H1 (cell line): ENCODE measurements at regions not wholly inside any gene's neighbourhood (a gene's known extent, or its start where the extent isn't known, plus 50 kb on each side); places are given as distances from the start of the nearest gene placed in this dataset.

ENCODE experiments used
- CTCF ChIA-PET: fragments of 300-600 bp; sonication (Branson Sonifier 250); formaldehyde crosslinking; loops from one replicate; lab custom pipeline; 2021; ENCODE audit not compliant: partially characterized antibody; lab: Charles Lee
- POLR2A ChIA-PET: fragments of 300-600 bp; sonication (Branson Sonifier 250); formaldehyde crosslinking; loops from one replicate; lab custom pipeline; 2021; ENCODE audit warnings: inconsistent platforms; ENCODE audit not compliant: partially characterized antibody; lab: Charles Lee
- DNase-seq, 2 experiments: peaks; one replicate each; pipeline versions ENCODE4 v3.0.0 to v3.0.0-alpha.2; 2010 to 2022; ENCODE audit warnings: low spot score in 2 of 2, low read depth in 1 of 2, mixed read lengths in 1 of 2
- FAIRE-seq: peaks from 2 replicates; lab custom pipeline; 2011; peaks lifted over from hg19 to GRCh38; lab: Jason Lieb, UNC
- H2AFZ ChIP-seq: 2 replicates; pipeline ENCODE4 v1.8.1; 2012; ENCODE audit warnings: low read length, inconsistent platforms
- H2AK5ac ChIP-seq: 2 replicates; pipeline ENCODE4 v1.6.1; 2013; ENCODE audit warnings: low read depth, low read length
- H2BK120ac ChIP-seq: replicated peaks from 2 replicates; pipeline ENCODE3; 2013; ENCODE audit warnings: low read depth, low read length, inconsistent platforms
- H2BK12ac ChIP-seq: 2 replicates; pipeline ENCODE4 v1.6.1; 2013; ENCODE audit warnings: low read depth, low read length
- H2BK15ac ChIP-seq: 2 replicates; pipeline ENCODE4 v1.6.1; 2013; ENCODE audit warnings: low read length
- H2BK20ac ChIP-seq: 2 replicates; pipeline ENCODE4 v1.6.1; 2013; ENCODE audit warnings: low read length
- H2BK5ac ChIP-seq: 2 replicates; pipeline ENCODE4 v1.6.1; 2013; ENCODE audit warnings: low read depth, low read length
- H3K14ac ChIP-seq: 2 replicates; pipeline ENCODE4 v1.6.1; 2013; ENCODE audit warnings: inconsistent platforms; ENCODE audit not compliant: insufficient read length
- H3K18ac ChIP-seq: 2 replicates; pipeline ENCODE4 v1.6.1; 2013; ENCODE audit warnings: low read length; ENCODE audit errors: extremely low read depth
- H3K23ac ChIP-seq: 2 replicates; pipeline ENCODE4 v1.6.1; 2013; ENCODE audit warnings: inconsistent platforms; ENCODE audit not compliant: insufficient read length
- H3K23me2 ChIP-seq: 2 replicates; pipeline ENCODE4 v1.6.1; 2013; ENCODE audit warnings: low read depth, low read length
- H3K27ac ChIP-seq: 2 replicates; pipeline ENCODE4 v1.6.1; 2011; ENCODE audit warnings: low read depth, low read length, inconsistent platforms
- H3K27me3 ChIP-seq, 4 experiments: replicated peaks in 1 of 4; 1 replicate in 1 of 4; 2 replicates in 3 of 4; pipeline versions ENCODE4 v1.6.1 to v1.8.1; 2011 to 2013; ENCODE audit warnings: low read length in 3 of 4, mild to moderate bottlenecking in 3 of 4, inconsistent platforms in 2 of 4, mixed read lengths in 2 of 4, moderate library complexity in 1 of 4; ENCODE audit not compliant: control insufficient read depth in 3 of 4, insufficient read depth in 3 of 4; ENCODE audit errors: extremely low read depth in 1 of 4
- H3K36me3 ChIP-seq, 4 experiments: 2 replicates each; pipeline versions ENCODE4 v1.6.1 to v1.8.1; 2011 to 2013; ENCODE audit warnings: mild to moderate bottlenecking in 4 of 4, low read length in 3 of 4, moderate library complexity in 2 of 4, control low read depth in 1 of 4, inconsistent platforms in 1 of 4; ENCODE audit not compliant: insufficient read depth in 4 of 4, control insufficient read depth in 2 of 4
- H3K4ac ChIP-seq: replicated peaks from 2 replicates; pipeline ENCODE3; 2013; ENCODE audit warnings: low read length, low read depth, mixed read lengths, inconsistent platforms; ENCODE audit not compliant: insufficient read length
- H3K4me1 ChIP-seq, 4 experiments: replicated peaks in 1 of 4; 1 replicate in 1 of 4; 2 replicates in 3 of 4; pipeline versions ENCODE4 v1.6.1 to v1.8.1; 2011 to 2013; ENCODE audit warnings: low read length in 3 of 4, inconsistent platforms in 2 of 4, mixed read lengths in 1 of 4; ENCODE audit not compliant: insufficient read depth in 4 of 4, control insufficient read depth in 3 of 4
- H3K4me2 ChIP-seq, 2 experiments: 2 replicates each; pipeline versions ENCODE4 v1.6.1 to v1.8.1; 2011 to 2013; ENCODE audit warnings: low read depth in 2 of 2, low read length in 2 of 2, control low read depth in 1 of 2, inconsistent platforms in 1 of 2, mild to moderate bottlenecking in 1 of 2; ENCODE audit not compliant: insufficient read depth in 1 of 2
- H3K4me3 ChIP-seq, 4 experiments: fragments of 200-600, 300-600 bp in 1 of 4; sonication (generic), shearing (Covaris generic), sonication (Bioruptor Twin) in 1 of 4; 2 replicates each; pipeline versions ENCODE4 v1.5.1 to v1.8.1; 2011 to 2016; ENCODE audit warnings: low read length in 4 of 4, low read depth in 3 of 4, control low read depth in 2 of 4, inconsistent platforms in 2 of 4, mild to moderate bottlenecking in 2 of 4, mixed read lengths in 1 of 4, moderate library complexity in 1 of 4; ENCODE audit not compliant: insufficient read depth in 2 of 4; ENCODE audit errors: extremely low read depth in 1 of 4
- H3K56ac ChIP-seq: replicated peaks from 2 replicates; pipeline ENCODE3; 2013; ENCODE audit warnings: low read depth, mild to moderate bottlenecking, mixed read lengths, low read length, inconsistent platforms; ENCODE audit not compliant: insufficient read length
- H3K79me1 ChIP-seq: 2 replicates; pipeline ENCODE4 v1.6.1; 2013; ENCODE audit warnings: low read depth, low read length, control low read depth
- H3K79me2 ChIP-seq, 2 experiments: 2 replicates each; pipeline versions ENCODE4 v1.6.1 to v1.8.1; 2012 to 2013; ENCODE audit warnings: low read length in 2 of 2, mild to moderate bottlenecking in 2 of 2, inconsistent platforms in 1 of 2; ENCODE audit not compliant: insufficient read depth in 2 of 2, control insufficient read depth in 1 of 2
- H3K9ac ChIP-seq, 4 experiments: replicated peaks in 1 of 4; 1 replicate in 1 of 4; 2 replicates in 3 of 4; pipeline versions ENCODE4 v1.6.1 to v1.8.1; 2011 to 2013; ENCODE audit warnings: low read depth in 3 of 4, low read length in 3 of 4, control low read depth in 2 of 4, mild to moderate bottlenecking in 2 of 4, moderate library complexity in 2 of 4, inconsistent platforms in 1 of 4; ENCODE audit errors: extremely low read depth in 1 of 4
- H3K9me3 ChIP-seq, 2 experiments: 2 replicates each; pipeline versions ENCODE4 v1.6.1 to v1.8.1; 2012 to 2013; ENCODE audit warnings: mild to moderate bottlenecking in 2 of 2, moderate library complexity in 2 of 2, control low read depth in 1 of 2, inconsistent platforms in 1 of 2, low read depth in 1 of 2, low read length in 1 of 2, mixed read lengths in 1 of 2; ENCODE audit not compliant: insufficient read depth in 2 of 2
- H4K20me1 ChIP-seq, 2 experiments: replicated peaks in 1 of 2; 2 replicates each; pipeline versions ENCODE3 to v1.8.1; 2011 to 2013; ENCODE audit warnings: inconsistent platforms in 2 of 2, low read length in 2 of 2, mild to moderate bottlenecking in 1 of 2; ENCODE audit not compliant: insufficient read depth in 2 of 2, control insufficient read depth in 1 of 2
- H4K5ac ChIP-seq: 2 replicates; pipeline ENCODE4 v1.6.1; 2013; ENCODE audit warnings: low read length, low read depth, mixed read lengths, inconsistent platforms; ENCODE audit not compliant: insufficient read length
- H4K8ac ChIP-seq: 2 replicates; pipeline ENCODE4 v1.8.0; 2013; ENCODE audit warnings: mild to moderate bottlenecking, moderate library complexity, low read length, inconsistent platforms; ENCODE audit not compliant: insufficient read depth; ENCODE audit errors: extremely low read depth
- H4K91ac ChIP-seq: replicated peaks from 2 replicates; pipeline ENCODE3; 2013; ENCODE audit warnings: low read length, mixed read lengths, inconsistent platforms; ENCODE audit not compliant: insufficient read length
- SIX5 ChIP-seq: IDR thresholded peaks from 2 replicates; pipeline ENCODE4 v1.6.1; 2011; ENCODE audit warnings: mild to moderate bottlenecking, low read depth, low read length
- WGBS, 2 experiments: shearing (Covaris generic) in 1 of 2; methylation state at CpG; one replicate each; pipeline versions ENCODE4 v1.1.6 to v1.1.7; 2013 to 2015; ENCODE audit warnings: low lambda C conversion rate in 2 of 2, mixed read lengths in 2 of 2, inconsistent platforms in 1 of 2, low coverage in 1 of 2, missing lambda C conversion rate in 1 of 2; ENCODE audit not compliant: insufficient replicate concordance in 2 of 2, insufficient coverage in 1 of 2, insufficient read length in 1 of 2; ENCODE audit errors: extremely low coverage in 1 of 2, missing lambda C conversion rate in 1 of 2; 5-methylcytosine and 5-hydroxymethylcytosine counted together

DNA sequence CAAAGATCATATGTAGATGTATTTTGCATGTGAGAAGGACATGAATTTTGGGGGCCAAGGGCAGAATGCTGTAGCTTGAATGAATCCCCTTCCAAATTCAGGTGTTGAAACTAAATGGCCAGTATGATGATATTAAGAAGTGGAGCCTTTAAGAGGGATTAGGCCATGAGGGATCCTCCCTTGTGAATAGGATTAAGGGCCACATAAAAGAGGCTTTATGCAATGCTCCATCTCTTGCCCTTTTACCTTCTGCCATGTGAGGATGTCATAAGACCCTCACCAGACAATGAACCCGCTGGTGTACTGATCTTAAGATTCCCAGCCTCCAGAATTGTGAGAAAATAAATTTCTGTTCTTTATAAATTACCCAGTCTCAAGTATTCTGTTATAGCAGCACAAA is 206.1 kb downstream of the YTHDC2 start:
- Histone ChIP-seq H3K27me3 (no peaks in the 10 kb centered on the region), H3K4me2 (no peak overlapping the region), H2BK5ac (no peak overlapping the region), H3K79me1 (no peaks in the 10 kb centered on the region), H4K8ac (no peak overlapping the region), H3K9ac (no peak overlapping the region), H3K4me3 (no peak overlapping the region), H3K9me3 (peaks cover 11 to 14% of the 10 kb centered on the region in 2 experiments; a peak in 3 of 4 replicates), H4K5ac (no peak overlapping the region), H3K36me3 (no peaks in the 10 kb centered on the region), H2BK12ac (no peak overlapping the region), H3K14ac (no peak overlapping the region), H2BK15ac (no peak overlapping the region), H3K23me2 (no peaks in the 10 kb centered on the region), H3K23ac (no peak overlapping the region), H3K4ac (no peak overlapping the region), H2AFZ (no peak overlapping the region), H3K18ac (no peak overlapping the region), H4K91ac (no peak overlapping the region), H2BK20ac (no peak overlapping the region), H4K20me1 (no peaks in the 10 kb centered on the region), H3K4me1 (no peaks in the 10 kb centered on the region), H3K56ac (no peak overlapping the region), H2AK5ac (no peak overlapping the region), H2BK120ac (no peak overlapping the region), H3K27ac (no peak overlapping the region), H3K79me2 (no peaks in the 10 kb centered on the region)
- DNase-seq (no peak), FAIRE-seq (no peak)
- POLR2A ChIA-PET: no interaction called here
- WGBS, 2 experiments: 94% methylated on average over 1 of the region's 1 CpG; no CpG with 5 or more reads in 1 of the 2 experiments
- CTCF ChIA-PET: no interaction called here
- no peak for TF ChIP-seq SIX5
